Activated CD8-positive, alpha-beta memory T cell treated with anti-CD3 and anti-CD28 coated beads for 36 hours (primary cell): ENCODE measurements at regions not wholly inside any gene's neighbourhood (a gene's known extent, or its start where the extent isn't known, plus 50 kb on each side); places are given as distances from the start of the nearest gene placed in this dataset.

ENCODE experiments used
- CTCF ChIA-PET: fragments of 350-600 bp; sonication (Branson Sonifier 250); formaldehyde crosslinking; loops from one replicate; lab custom pipeline; 2021; ENCODE audit warnings: antibody characterized with exemption; lab: Charles Lee
- POLR2A ChIA-PET: fragments of 350-600 bp; sonication (Branson Sonifier 250); formaldehyde crosslinking; loops from one replicate; lab custom pipeline; 2021; ENCODE audit warnings: antibody characterized with exemption; lab: Charles Lee

GRCh38 chr15:39298271-39298962 is 282.5 kb upstream of the THBS1 start:
- POLR2A ChIA-PET = no interaction called here
- CTCF ChIA-PET = no interaction called here

- ChIA-PET CTCF (no interaction called here), POLR2A (no interaction called here)
Measured at GRCh38 chr15:39299486-39300267, 281.2 kb upstream of the THBS1 start.

- CTCF ChIA-PET = no interaction called here
- POLR2A ChIA-PET = no interaction called here
Measured at GRCh38 chr15:39300451-39301153, 280.3 kb upstream of the THBS1 start.

DNA sequence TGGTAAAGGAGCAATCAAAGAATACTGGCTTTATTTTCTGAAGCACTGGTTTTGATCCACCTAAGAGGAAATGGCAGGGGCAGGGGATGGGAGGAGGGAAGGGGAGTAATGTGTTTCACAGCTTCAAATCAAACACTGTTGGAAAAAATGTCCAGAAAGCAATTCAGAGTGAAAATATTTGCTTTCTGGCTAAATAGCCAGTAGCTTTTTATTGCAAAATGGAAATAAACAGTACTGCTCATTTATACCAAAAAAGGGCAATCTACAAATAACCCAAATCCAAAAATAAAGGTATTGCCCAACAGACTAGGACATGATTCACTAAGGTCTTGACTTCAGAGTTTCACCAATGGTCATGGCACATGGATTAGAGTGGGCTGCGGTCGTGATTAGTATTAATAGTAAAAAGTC is 279.3 kb upstream of the THBS1 start:
- ChIA-PET POLR2A (no interaction called here), CTCF (no interaction called here)

DNA sequence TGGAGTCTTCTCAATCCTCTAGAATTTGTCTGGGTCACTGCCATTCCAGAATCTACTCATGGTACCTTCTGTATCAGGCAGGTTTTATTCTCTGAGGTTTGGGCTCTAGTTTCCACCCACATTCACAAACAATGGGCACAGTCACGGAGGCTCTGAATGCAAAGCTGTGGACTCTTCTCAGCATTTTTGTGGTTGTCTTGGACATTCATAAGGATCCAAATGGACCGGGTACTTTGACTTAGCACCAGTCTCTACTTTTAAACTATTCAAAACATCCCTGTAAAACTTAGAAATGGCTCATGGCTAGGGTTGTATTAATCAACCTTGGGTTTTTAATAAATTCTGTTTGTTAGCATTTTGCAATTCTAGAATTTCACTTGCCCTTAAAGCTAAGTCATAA is 277.9 kb upstream of the THBS1 start:
- ChIA-PET POLR2A (no interaction called here), CTCF (no interaction called here)

DNA sequence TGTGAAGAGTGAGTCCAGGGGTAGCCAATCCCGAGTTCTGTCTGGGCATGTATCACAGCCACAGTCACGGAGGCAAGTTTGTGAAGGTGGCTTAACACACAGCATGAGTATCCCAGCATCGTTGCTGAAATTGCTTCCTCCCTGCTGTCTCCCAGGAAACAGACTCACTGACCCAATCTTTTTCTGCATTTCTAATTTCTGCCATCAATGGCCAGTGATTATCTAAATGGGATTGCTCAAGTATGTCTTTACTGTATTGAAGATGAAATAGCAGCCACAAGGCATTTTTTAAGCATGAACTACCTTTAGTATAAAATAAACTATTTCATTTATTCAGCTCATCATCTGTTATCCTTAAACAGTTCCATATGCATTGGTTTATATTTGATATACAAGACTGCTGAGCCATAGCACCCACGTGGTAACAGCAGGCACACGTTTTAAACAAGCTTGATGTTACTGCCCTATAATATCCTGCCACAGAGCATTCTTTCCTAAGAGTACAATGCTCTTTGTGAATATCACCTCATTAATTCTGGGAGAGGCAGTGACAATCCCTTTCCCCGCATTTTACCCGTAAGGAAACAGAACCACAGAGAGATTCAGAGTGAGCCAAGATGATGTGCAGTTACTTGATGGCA is 276.6 kb upstream of the THBS1 start:
- POLR2A ChIA-PET = no interaction called here
- CTCF ChIA-PET = interaction anchor here (1.1 kb wide), 1 partner anchor 9 kb away, joined by 3 read pairs; no protein-coding TSS in a partner anchor

GRCh38 chr15:39304931-39305728 is 275.7 kb upstream of the THBS1 start:
- ChIA-PET CTCF (interaction anchor here (1.1 kb wide), 1 partner anchor 9 kb away, joined by 3 read pairs; no protein-coding TSS in a partner anchor), POLR2A (no interaction called here)

GRCh38 chr15:39310633-39311032 is 270.2 kb upstream of the THBS1 start:
- ChIA-PET POLR2A (no interaction called here), CTCF (no interaction called here)

DNA sequence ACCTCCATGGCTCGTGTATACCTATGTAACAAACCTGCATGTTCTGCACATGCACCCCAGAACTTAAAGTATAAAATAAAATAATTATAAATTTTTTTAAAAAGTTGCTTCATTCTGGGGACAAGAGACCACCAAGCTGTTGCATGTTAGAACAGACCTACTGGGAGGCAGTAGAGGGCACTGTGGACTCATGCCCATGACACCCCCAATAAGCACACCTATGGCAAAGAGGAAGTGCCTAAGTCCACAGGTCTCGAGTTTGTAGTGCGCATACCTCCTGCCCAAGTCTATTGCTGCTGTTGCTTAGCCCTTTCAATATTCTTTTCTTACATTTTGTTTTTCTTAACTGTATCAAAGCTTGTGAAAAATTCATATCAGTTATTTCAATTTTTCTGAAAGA is 267.9 kb upstream of the THBS1 start:
- POLR2A ChIA-PET = no interaction called here
- CTCF ChIA-PET = no interaction called here

DNA sequence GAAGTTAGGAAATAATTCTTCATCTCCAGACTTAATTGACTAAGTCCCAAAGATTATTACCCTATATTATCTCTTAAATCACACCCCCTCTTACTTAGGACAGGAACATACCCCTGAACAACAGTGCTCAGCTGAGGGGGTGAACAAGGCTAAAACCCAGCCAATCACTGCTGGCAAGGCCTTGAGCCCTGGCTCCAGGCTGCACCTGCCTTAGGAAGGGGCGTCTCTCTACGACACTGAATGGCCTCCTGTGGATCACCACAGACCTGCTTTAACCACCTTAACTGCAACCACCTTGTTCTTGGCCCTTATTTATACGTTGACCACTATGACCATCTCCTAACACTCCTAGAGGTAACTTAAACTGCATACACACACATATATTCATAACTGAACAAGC is 267.4 kb upstream of the THBS1 start:
- ChIA-PET POLR2A (no interaction called here), CTCF (no interaction called here)

GRCh38 chr15:39313881-39314280 is 267.0 kb upstream of the THBS1 start:
- CTCF ChIA-PET = no interaction called here
- POLR2A ChIA-PET = no interaction called here

DNA sequence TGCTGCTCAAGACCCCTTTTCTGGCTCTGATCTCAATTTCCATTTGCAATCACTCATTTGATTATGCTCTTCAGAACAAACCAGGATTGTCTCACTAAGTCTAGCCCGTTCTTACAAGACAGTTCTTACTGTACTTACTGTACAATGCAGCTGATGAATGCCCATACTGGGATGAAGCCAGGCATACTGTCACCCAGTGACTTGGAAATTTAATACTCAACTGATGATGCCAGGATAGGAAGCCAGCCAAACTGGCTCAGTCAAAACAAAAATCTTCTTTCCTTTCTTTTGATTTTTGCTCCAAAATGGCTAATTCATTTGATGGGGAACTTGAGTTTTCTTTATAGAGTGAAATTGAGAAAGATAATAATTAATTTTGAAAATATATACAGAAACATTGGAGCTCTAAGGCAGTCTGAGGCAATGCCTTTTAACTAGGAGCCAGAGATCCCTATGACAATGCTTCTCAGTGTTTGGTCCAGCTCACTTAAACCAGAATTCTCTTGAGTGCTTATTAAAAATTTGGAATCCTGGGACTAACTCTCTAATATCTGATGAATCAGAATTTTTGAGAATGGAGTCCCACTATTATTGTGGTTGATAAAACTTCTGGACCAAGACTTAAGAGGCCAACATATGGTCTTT is 265.6 kb upstream of the THBS1 start:
- ChIA-PET CTCF (no interaction called here), POLR2A (no interaction called here)

DNA sequence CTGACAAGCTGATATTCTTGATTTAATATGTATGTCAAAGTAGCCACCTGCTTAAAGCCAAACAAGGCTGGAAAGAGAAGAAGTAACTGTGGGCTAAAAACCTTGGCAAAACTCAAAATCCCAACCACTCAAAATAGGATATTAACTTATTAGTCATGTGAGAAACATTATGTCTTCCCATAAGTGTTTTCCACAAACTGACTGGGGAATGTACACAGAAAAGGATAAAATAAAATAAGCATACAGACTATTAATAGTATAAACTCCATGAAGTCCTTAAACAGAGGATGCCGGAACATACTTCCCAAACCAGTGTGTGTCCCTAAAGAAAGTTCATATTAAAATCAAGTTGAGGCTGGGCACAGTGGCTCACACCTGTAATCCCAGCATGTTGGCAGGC is 263.7 kb upstream of the THBS1 start:
- ChIA-PET CTCF (no interaction called here), POLR2A (no interaction called here)

GRCh38 chr15:39318231-39318630 is 262.6 kb upstream of the THBS1 start:
- ChIA-PET CTCF (no interaction called here), POLR2A (no interaction called here)

DNA sequence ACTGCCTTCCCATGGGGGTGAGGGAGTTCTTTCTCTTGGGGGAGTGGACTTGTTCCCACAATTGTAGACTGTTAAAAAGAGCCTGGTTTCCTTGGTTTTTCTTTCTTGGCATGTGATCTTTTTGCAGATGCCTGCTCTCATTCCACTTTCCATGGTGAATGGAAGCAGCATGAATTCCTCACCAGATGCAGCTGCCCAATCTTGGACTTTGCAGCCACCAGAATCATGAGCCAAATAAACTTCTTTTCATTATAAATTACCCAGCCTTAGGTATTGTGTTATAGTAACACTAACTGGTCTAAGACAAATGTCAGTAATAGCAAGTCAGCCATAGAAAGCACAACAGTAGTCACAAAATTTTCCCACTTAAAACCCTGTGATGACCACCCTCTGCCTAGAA is 260.5 kb upstream of the THBS1 start:
- POLR2A ChIA-PET = no interaction called here

GRCh38 chr15:39320886-39321285 is 260.0 kb upstream of the THBS1 start:
- CTCF ChIA-PET = no interaction called here
- POLR2A ChIA-PET = no interaction called here

More for the DNA sequence above, 260.5 kb upstream of the THBS1 start:
- CTCF ChIA-PET = no interaction called here

GRCh38 chr15:39321977-39322376 is 258.9 kb upstream of the THBS1 start:
- CTCF ChIA-PET = no interaction called here

GRCh38 chr15:39323157-39323556 is 257.7 kb upstream of the THBS1 start:
- CTCF ChIA-PET = no interaction called here
- POLR2A ChIA-PET = no interaction called here

More at GRCh38 chr15:39321977-39322376, 258.9 kb upstream of the THBS1 start:
- POLR2A ChIA-PET = no interaction called here

DNA sequence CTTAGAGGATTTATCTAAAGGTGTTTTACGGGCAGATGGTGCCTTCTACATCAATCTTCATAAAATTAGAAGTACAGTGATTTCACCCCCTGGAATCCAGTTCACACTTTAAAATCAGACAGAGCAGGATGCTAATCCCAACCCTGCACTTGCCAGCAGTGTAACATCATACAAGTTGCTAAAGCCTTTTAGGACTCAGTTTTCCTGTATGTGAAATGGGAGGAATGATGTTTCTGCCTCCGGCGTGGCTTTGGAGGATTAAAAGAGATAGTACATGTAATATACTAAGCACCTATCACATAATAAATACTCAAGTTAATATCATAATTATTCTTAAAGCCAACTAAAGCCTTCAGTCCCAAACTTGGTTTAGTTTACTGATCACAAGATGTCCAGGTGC is 257.2 kb upstream of the THBS1 start:
- ChIA-PET POLR2A (no interaction called here), CTCF (no interaction called here)
